Kasumi-1 (cell line): ENCODE measurements at regions not wholly inside any gene's neighbourhood (a gene's known extent, or its start where the extent isn't known, plus 50 kb on each side); places are given as distances from the start of the nearest gene placed in this dataset.
A peak's percentile ranks its signal among the peaks of the same experiment; 100 is the strongest.
"Not testable (repeated sequence)": the region's sequence is repeated elsewhere in the genome, so short reads cannot be mapped to it uniquely, and the experiment has no call there.

ENCODE experiments used
- DNase-seq, 2 experiments: peaks; one replicate each; lab custom pipeline; 2025; lab: John Stamatoyannopoulos, UW

- no peak for DNase-seq
Measured at GRCh38 chr3:78086150-78086549, 1046.3 kb downstream of the ROBO2 start.

- DNase-seq: no peak
Measured at GRCh38 chr3:78087134-78087533, 1047.2 kb downstream of the ROBO2 start.

DNA sequence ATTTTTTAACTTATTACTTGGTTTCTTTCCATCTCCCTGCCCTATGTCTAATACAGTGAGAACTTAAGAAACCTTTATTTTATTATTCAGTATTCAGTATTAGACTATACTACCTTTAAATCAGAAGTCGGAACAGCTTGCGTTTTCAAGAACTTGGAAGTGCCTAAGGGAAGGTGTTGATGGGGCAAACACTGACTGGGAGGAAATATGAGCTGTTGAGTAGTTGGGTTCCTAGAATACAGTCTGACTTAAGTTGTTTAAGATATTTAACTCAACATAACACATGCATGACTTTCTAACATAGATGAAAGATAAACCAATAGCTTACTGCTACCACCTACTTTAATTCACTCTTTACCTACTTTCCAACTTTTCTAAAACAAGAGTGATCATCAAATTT is 1048.1 kb downstream of the ROBO2 start:
- DNase-seq: no peak

- DNase-seq: no peak
Measured at GRCh38 chr3:78090382-78090781, 1050.5 kb downstream of the ROBO2 start.

GRCh38 chr3:78091478-78092119 is 1051.7 kb downstream of the ROBO2 start:
- DNase-seq: no peak

- DNase-seq: peak; percentile 1 to 10
Measured at GRCh38 chr3:78092574-78092973, 1052.7 kb downstream of the ROBO2 start.

GRCh38 chr3:78096488-78097255 is 1056.8 kb downstream of the ROBO2 start:
- no peak for DNase-seq

GRCh38 chr3:78098367-78098766 is 1058.5 kb downstream of the ROBO2 start:
- no peak for DNase-seq

GRCh38 chr3:78101384-78101783 is 1061.5 kb downstream of the ROBO2 start:
- no peak for DNase-seq

DNA sequence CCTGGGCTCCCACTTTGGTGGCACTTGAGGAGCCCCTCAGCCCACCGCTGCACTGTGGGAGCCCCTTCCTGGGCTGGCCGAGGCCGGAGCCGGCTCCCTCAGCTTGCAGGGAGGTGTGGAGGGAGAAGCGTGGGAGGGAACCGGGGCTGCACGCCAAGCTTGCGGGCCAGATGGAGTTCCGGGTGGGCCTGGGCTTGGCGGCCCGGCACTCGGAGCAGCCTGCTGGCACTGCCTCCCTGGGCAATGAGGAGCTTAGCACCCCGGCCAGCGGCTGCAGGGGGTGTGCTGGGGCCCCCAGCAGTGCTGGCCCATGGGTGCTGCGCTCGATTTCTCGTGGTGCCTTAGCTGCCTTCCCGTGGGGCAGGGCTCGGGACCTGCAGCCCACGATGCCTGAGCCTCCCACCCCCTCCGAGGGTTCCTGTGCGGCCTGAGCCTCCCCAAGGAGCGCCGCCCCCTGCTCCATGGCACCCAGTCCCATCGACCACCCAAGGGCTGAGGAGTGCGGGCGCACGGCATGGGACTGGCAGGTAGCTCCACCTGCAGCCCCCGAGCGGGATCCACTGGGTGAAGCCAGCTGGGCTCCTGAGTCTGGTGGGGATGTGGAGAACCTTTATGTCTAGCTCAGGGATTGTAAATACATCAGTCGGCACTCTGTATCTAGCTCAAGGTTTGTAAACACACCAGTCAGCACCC is 1068.5 kb downstream of the ROBO2 start:
- DNase-seq: not testable (repeated sequence)

DNA sequence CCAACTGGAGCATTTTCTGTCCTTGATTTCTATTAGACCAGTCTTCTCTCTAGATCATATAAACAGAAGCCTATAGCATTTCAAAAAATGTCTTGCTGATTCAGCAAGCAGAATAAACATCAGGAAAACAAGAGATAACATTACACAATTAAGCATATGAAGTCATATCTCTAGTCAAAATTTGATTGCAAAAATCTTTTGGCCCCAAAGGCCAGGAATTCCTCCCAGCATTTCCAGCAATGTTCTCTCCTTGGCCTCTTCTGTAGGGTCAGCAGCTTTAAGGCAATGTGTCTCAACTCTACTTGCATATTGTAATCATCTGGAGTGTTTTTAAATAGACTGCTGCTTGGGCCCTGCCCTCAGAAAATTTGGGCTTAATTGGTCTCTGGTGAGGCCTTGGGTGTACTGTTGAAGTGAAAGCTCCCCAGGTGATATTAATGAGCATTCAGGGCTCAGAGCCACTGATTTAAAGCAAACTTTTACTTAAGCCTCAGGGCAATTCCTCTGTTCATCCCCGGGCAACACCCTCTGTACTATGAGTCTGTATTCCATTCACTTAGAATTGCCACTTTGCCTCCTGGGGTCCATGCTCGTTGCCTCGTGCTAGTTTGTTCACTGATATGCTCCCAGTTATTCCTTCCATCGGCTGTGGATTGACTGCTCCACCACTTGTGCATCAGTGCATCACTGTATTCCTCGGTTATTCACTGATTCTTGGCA is 1072.6 kb downstream of the ROBO2 start:
- DNase-seq: no peak

DNA sequence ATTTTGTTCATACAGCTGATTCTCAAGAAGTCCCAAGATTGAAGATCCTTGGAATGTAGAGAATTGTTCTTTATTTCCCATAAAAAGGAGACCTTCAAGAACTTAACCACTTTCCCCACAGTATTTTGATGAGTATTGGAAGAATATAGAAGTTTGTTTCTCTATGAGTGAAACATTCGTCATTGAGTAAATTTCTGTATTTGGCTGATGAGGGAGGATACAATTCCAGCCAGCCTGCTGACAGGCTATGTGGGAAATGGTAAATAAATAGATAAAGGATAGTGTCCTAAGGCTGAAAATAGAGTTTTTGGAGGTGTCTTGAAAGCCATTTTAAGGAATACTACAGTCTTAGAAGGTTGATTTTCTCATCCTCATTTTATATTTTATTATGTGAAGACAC is 1076.1 kb downstream of the ROBO2 start:
- DNase-seq: no peak

DNA sequence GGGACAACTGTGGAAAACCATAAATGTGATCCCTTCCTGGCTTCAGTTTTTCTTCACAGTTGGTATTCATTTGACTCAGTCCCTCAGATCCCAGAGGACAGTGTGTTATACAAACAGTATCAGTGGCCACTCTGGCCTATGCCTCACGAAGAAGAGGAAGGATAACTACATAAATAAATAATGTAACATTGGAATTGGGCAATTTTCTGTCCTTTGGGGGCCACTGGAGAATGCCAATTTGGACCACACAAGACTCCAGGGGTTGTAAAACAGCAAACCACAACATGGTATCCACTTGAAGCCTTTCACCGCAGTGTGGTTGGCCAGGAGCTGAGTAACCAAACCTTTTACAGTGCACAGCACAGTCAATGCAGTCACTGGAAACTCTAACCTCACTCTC is 1077.0 kb downstream of the ROBO2 start:
- DNase-seq: no peak

DNA sequence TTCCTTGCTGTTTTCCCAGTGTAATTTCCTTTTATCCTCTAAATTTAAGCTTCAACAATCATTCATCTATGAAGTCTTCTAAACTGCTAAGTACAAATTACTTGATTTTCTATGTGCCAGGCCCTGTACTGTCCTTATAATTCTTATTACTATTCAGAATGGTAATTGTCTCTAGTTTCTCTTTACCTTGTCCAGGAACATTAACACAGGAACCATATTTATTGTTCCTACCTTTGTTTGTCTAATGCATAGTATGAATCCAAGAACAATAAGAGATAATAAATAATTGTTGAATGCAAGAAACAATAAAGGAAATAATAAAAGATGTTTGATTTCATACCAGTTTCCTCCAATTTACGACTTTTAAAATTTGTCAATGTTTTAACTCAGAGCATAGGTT is 1083.2 kb downstream of the ROBO2 start:
- no peak for DNase-seq

DNA sequence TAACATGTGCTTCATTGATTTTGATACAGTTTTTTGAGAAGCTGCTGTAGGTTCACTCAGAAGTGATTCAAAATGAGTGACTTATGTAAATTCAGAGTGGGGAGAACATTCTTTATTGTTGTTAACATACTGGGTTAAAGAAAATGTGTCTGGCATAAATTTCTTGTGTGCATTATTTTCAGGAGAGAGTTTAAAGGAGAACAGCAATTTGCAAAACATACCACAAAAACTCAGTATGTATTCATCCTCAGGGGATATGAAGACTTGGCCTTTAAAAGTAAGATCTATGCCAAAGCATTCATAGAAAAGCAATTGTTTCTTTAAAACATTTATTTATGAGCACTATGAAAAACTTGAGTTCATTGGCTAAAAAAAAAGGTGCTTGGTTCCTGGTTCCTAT is 1089.8 kb downstream of the ROBO2 start:
- no peak for DNase-seq

DNA sequence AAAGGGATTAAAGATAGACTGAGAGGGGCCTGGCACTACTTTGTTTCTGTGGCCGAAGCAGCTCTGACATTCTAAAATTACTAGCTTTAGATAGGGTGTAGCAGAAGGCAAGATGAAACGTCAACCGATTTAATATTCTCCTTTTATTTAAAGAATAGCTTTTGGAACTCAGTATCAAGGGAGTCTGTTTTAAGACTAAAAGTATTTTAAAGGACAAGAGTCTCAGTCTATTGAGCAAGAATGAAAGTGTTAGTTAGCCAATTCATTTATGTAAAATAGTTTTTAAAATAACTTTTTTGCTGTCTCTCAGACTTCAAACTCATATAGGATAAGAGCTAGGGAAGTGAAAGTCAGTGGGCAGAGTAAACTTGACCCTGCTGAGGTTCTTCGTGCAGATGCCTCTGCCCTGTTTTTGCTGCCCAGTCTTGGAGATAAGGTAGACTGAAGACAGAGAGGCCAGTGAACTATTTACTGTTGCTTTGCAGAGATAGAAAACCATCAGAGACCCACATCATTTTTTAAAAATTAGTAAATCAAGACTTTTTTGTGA is 1090.9 kb downstream of the ROBO2 start:
- no peak for DNase-seq

DNA sequence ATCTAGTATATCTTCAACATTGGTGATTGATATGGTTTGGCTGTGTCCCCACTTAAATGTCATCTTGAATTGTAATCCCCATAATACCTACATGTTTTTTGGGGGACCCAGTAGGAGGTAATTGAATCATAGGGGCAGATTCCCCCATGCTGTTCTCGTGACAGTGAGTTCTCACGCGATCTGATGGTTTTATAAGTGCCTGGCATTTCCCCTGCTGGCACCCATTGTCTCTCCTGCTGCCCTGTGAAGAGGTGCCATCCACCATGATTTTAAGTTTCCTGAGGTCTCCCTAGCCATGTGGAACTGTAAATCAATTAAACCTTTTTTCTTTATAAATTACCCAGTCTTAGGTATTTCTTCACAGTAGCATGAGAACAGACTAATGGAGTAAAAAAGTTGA is 1094.6 kb downstream of the ROBO2 start:
- no peak for DNase-seq

- DNase-seq: no peak
Measured at GRCh38 chr3:78139166-78139565, 1099.3 kb downstream of the ROBO2 start.

DNA sequence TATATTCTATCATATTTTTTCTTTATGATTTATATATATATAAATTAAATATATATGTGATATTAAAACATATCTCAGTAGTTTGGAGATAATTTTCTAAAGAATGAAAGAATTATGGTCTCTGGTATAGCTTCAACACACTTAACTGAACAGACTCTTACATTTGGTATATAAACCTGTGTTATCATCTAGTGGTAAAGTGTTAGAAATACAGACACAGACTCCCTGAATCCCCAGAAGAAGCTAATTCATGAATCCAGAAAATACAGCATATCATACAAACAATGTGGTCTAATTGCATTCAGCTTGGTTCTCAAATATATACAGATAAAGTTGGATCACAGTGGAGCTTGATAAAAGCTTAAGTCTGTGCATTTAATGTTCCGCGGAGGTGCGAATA is 1100.4 kb downstream of the ROBO2 start:
- no peak for DNase-seq

- DNase-seq: no peak
Measured at GRCh38 chr3:78140866-78141265, 1101.0 kb downstream of the ROBO2 start.

DNA sequence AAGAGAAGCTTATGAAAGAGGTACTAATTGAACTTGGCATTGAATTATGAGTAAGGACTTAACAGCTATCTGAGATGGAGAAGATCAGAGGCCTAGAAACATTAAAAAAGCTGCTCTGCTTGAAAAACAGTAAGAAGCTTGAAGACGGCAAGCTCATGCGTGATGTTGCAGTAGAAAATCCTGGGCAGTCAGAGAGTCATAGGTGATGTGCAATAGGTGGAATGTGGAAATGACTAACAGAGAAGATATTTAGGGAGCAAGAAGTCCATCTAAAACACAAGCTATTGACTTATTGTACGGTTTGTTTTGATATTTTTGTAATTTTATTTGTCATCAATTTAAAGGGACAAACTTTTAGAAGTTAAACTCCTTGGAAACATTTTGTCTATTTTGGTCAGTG is 1101.4 kb downstream of the ROBO2 start:
- DNase-seq: no peak

DNA sequence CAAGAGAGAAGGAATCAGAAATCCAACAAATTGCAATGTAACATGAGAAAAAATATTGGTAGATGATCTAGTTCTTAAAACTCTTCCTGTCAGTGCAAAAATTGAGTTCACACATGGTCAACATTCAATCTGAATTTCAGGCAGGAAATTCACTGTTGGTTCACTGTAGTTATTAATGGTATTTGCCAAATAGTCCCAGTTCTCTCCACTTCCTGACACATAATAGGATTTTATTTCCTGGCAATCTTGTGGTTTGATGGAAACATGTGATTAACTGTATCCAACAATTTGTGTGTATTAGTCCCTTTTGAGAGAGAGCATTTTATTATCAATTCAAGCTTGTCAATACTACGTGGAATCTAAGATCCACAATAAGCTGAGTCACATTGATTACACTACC is 1103.1 kb downstream of the ROBO2 start:
- no peak for DNase-seq
